VCaP (cell line): ENCODE measurements at regions not wholly inside any gene's neighbourhood (a gene's known extent, or its start where the extent isn't known, plus 50 kb on each side); places are given as distances from the start of the nearest gene placed in this dataset.

Source experiments
- H3K27ac ChIP-seq: fragments of 450-650 bp; 2 replicates; pipeline ENCODE4 v1.5.1; 2017
- TF ChIP-seq, protein P1 (sequence below): fragments of 450-650 bp; conservative IDR thresholded peaks from 2 replicates; pipeline ENCODE4 v1.5.1; 2017; ENCODE audit warnings: mild to moderate bottlenecking, moderate library complexity

DNA sequence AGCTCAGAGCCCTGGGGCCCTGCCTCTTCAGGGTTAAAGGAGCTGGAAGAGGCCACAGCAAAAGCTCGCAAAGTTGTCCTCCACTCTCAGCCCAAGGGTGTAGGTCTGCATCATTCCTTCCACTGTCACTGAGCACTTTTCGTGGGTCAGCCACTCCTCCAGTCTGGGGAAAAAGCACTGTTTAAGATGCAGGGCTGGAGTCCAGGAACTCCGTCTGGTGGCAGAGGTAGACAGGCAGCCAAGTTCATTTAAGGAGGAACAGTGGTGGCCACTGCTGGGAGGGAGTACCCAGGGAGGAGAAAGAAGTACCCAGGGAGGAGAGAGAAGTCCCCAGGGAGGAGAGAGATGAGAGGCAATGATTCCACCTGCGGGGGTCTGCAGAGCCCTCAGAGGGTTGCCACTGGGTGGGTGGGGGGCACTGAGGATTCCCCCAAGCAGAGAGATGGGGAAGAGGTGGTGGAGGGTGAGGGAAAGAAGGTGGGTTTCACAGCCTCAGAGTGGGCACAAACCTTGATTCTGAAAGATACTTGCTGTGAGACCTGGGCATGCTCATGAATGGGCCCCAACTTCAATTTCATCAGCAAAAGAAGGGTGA is 70.0 kb upstream of the B3GAT1 start:
- no peak overlapping the region for H3K27ac ChIP-seq
- TF ChIP-seq, protein P1, sequence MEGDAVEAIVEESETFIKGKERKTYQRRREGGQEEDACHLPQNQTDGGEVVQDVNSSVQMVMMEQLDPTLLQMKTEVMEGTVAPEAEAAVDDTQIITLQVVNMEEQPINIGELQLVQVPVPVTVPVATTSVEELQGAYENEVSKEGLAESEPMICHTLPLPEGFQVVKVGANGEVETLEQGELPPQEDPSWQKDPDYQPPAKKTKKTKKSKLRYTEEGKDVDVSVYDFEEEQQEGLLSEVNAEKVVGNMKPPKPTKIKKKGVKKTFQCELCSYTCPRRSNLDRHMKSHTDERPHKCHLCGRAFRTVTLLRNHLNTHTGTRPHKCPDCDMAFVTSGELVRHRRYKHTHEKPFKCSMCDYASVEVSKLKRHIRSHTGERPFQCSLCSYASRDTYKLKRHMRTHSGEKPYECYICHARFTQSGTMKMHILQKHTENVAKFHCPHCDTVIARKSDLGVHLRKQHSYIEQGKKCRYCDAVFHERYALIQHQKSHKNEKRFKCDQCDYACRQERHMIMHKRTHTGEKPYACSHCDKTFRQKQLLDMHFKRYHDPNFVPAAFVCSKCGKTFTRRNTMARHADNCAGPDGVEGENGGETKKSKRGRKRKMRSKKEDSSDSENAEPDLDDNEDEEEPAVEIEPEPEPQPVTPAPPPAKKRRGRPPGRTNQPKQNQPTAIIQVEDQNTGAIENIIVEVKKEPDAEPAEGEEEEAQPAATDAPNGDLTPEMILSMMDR, result no peak

- TF ChIP-seq, protein P1, result no peak
- H3K27ac ChIP-seq, result no peak overlapping the region
Observed at GRCh38 chr11:134481135-134481534, 69.1 kb upstream of the B3GAT1 start.

GRCh38 chr11:134480136-134480712 is 68.2 kb upstream of the B3GAT1 start:
- no peak overlapping the region for H3K27ac ChIP-seq
- TF ChIP-seq, protein P1, result no peak

DNA sequence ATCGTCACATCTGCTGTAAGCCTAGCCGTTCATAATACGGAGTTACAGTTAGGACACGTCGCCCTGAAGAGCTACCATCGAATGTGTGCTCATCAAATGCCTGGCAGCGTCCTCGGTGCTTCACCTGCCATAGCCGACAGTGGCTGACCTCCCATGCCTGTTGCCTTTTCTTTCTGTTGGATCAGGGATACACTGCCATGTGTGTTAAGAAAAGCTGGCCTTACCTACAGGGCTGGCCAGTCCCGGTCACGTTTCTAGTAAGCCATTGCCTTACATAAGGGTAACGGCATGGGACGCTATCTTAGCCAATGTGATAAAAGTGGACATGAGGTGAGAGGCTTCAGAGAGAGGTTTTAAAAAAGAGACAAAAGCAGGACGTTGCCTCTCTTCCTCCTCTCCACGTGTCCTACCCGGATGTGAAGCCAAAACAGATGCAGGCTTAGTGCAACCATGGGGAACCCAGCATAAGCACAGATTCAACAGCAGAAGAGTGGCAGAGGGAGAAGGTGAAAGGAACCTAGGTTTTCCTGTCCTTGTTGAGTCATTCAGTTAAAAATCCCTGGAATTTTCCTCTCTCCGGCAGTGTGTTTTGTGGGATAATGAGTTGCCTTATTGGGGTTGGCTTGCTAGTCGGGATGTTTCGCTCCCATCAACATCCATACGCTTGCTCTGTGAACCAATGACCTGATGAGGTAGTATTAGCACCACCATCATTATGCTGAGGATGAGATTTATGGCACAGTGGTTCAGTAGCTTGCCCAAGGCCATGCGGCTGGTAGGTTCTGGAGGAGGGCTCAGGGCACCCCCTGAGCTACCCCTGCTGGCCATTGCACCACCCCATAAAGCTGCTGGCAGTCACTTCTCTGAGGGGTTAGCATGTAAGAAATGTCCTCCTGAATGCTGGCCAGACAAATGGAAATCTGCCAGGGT is 67.4 kb upstream of the B3GAT1 start:
- no peak overlapping the region for H3K27ac ChIP-seq
- TF ChIP-seq, protein P1, result no peak

DNA sequence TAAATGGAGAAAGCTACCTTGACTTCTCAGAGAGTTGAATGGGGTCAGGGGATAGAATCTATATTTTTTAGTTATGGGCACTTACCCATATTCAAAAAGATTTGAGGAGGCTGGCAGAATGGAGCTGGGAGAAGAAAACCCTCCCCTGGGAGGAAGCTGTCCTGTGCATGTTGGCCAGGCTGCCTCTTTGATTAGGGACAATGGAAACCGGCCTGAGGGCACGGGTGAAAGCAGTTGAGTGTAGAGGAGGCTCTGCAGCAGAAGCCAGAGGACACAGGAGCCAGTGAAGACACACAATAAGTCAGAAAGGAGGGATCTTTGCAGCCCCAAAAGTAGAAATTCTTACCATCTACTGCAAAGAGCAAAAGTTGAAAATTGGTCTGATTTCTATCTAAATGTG is 66.6 kb upstream of the B3GAT1 start:
- H3K27ac ChIP-seq, result no peak overlapping the region
- TF ChIP-seq, protein P1, result no peak

DNA sequence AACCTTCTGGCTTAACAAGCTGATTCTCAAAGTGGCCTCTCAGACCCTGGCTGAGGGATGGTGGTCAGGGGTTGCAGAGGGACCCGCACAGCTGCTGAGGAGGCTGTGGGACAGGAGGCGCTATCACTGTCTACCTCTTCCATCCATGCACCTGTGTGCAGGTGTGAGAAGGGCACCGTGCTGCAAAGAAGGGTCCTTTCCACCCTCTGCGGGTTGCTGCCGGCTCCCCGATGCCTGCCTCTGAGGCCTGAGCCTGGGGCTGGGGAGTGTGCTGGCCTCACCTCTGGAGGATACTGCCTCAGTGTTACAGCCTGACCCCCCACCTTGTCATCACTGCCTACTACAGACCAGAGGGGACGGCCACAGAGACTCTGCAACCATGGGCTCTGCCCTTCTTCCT is 66.1 kb upstream of the B3GAT1 start:
- TF ChIP-seq, protein P1, result no peak
- no peak overlapping the region for H3K27ac ChIP-seq

DNA sequence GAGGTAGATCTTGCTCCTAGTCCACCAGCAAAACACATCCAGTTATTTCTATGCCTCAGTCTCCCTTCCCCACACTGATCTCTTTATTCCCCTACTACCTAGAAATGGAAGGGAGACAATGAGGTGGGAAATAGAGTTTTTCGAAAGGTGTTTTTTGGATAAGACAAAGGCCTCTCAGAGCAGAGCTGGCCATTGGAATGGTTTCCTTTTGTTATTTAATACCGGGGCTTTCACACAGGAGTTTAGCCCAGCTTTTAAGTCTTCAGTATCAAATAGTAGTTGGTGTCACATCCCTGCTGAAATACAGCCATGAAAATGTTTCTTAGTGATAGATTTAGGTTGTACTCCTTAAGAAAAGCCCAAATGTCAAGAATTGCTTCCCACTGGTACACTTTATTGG is 65.4 kb upstream of the B3GAT1 start:
- no peak overlapping the region for H3K27ac ChIP-seq
- TF ChIP-seq, protein P1, result no peak
